GM23338 (cell line): ENCODE measurements at regions not wholly inside any gene's neighbourhood (a gene's known extent, or its start where the extent isn't known, plus 50 kb on each side); places are given as distances from the start of the nearest gene placed in this dataset.

ENCODE experiments used
- ATAC-seq: fragments of 200-7000 bp; cut with Tn5 transposase; 3 replicates; pipeline ENCODE4 v1.9.1; 2020
- DNase-seq: peaks from one replicate; pipeline ENCODE4 v3.0.0-alpha.2; 2015; ENCODE audit warnings: low spot score
- H2AFZ ChIP-seq: fragments of 200-600 bp; sonication (generic); 2 replicates; pipeline ENCODE4 v1.8.0; 2016; ENCODE audit warnings: antibody characterized with exemption, mild to moderate bottlenecking, moderate library complexity
- H3F3A ChIP-seq: fragments of 200-600 bp; sonication (generic); replicated peaks from 2 replicates; pipeline ENCODE4 v1.8.0; 2017; ENCODE audit warnings: antibody characterized with exemption, mixed run types, low read depth
- H3K27ac ChIP-seq: fragments of 200-600 bp; sonication (generic); 2 replicates; pipeline ENCODE4 v1.6.1; 2016; ENCODE audit warnings: low read depth
- H3K27me3 ChIP-seq: fragments of 200-600 bp; sonication (generic); 2 replicates; pipeline ENCODE4 v1.8.0; 2016; ENCODE audit warnings: mild to moderate bottlenecking, mixed run types, moderate library complexity; ENCODE audit not compliant: insufficient read depth
- H3K36me3 ChIP-seq: fragments of 200-600 bp; sonication (generic); 2 replicates; pipeline ENCODE4 v1.8.0; 2016; ENCODE audit warnings: mild to moderate bottlenecking; ENCODE audit not compliant: insufficient read depth
- H3K4me1 ChIP-seq: fragments of 200-600 bp; sonication (generic); 2 replicates; pipeline ENCODE4 v1.8.0; 2016; ENCODE audit warnings: mild to moderate bottlenecking, moderate library complexity; ENCODE audit not compliant: insufficient read depth
- H3K4me2 ChIP-seq: fragments of 200-600 bp; sonication (generic); 2 replicates; pipeline ENCODE4 v1.7.1; 2017; ENCODE audit warnings: mixed run types
- H3K4me3 ChIP-seq: fragments of 200-600 bp; sonication (generic); 2 replicates; pipeline ENCODE4 v1.6.1; 2016; ENCODE audit warnings: mixed run types
- H3K79me2 ChIP-seq: fragments of 200-600 bp; sonication (generic); replicated peaks from 2 replicates; pipeline ENCODE4 v1.8.0; 2017; ENCODE audit warnings: mild to moderate bottlenecking; ENCODE audit not compliant: insufficient read depth
- H3K9me2 ChIP-seq: fragments of 200-600 bp; sonication (generic); 2 replicates; pipeline ENCODE4 v1.8.0; 2017; ENCODE audit not compliant: insufficient read depth
- H4K20me1 ChIP-seq: fragments of 200-600 bp; sonication (generic); replicated peaks from 2 replicates; pipeline ENCODE4 v1.8.0; 2017; ENCODE audit warnings: mild to moderate bottlenecking; ENCODE audit not compliant: insufficient read depth
- H3K27ac Mint-ChIP-seq: 2 replicates; pipeline ENCODE4 v1.8.0; 2020; ENCODE audit warnings: inconsistent platforms, mild to moderate bottlenecking, moderate library complexity, mixed read lengths
- H3K27me3 Mint-ChIP-seq: 3 replicates; pipeline ENCODE4 v1.8.0; 2022; ENCODE audit warnings: low read depth, mild to moderate bottlenecking, moderate library complexity, mixed read lengths, inconsistent platforms; ENCODE audit not compliant: insufficient read depth, poor library complexity
- H3K36me3 Mint-ChIP-seq: 3 replicates; pipeline ENCODE4 v1.8.0; 2021; ENCODE audit warnings: low read depth, mild to moderate bottlenecking, inconsistent platforms, moderate library complexity, mixed read lengths
- H3K4me1 Mint-ChIP-seq: 3 replicates; pipeline ENCODE4 v1.8.0; 2020; ENCODE audit warnings: mild to moderate bottlenecking, inconsistent platforms, mixed read lengths
- H3K4me3 Mint-ChIP-seq: 3 replicates; pipeline ENCODE4 v1.8.0; 2021; ENCODE audit warnings: moderate library complexity, mild to moderate bottlenecking, inconsistent platforms, mixed read lengths
- H3K9me3 Mint-ChIP-seq: 3 replicates; pipeline ENCODE4 v1.8.0; 2020; ENCODE audit warnings: moderate library complexity, mild to moderate bottlenecking, inconsistent platforms, mixed read lengths
- CREB1 ChIP-seq: fragments of 250-450 bp; sonication (Bioruptor Pico); IDR thresholded peaks from 2 replicates; pipeline ENCODE4 v1.5.0; 2020; ENCODE audit warnings: low read depth, mild to moderate bottlenecking, moderate library complexity
- CTCF ChIP-seq, 2 experiments: fragments of 200-600 bp in 1 of 2; sonication (generic) in 1 of 2; conservative IDR thresholded peaks; 2 replicates each; pipeline versions ENCODE4 v1.5.1 to v1.6.1; 2016 to 2017; ENCODE audit warnings: antibody characterized with exemption in 2 of 2, low read depth in 2 of 2, mild to moderate bottlenecking in 2 of 2, moderate library complexity in 1 of 2
- ETS1 ChIP-seq: IDR thresholded peaks from 2 replicates; pipeline ENCODE4 v1.6.1; 2016; ENCODE audit warnings: antibody characterized with exemption
- EZH2 ChIP-seq: fragments of 200-600 bp; sonication (generic); IDR thresholded peaks from one replicate; pipeline ENCODE4 v1.8.0; 2017; ENCODE audit warnings: antibody characterized with exemption, mild to moderate bottlenecking, low read depth; ENCODE audit not compliant: unreplicated experiment
- EZH2phosphoT487 ChIP-seq: fragments of 200-600 bp; sonication (generic); IDR thresholded peaks from one replicate; pipeline ENCODE4 v1.8.1; 2018; ENCODE audit warnings: antibody characterized with exemption; ENCODE audit not compliant: unreplicated experiment
- JUNB ChIP-seq: IDR thresholded peaks from one replicate; pipeline ENCODE4 v1.6.1; 2016; ENCODE audit warnings: antibody characterized with exemption; ENCODE audit not compliant: unreplicated experiment
- NANOG ChIP-seq: IDR thresholded peaks from 2 replicates; pipeline ENCODE4 v1.6.1; 2016; ENCODE audit warnings: antibody characterized with exemption, borderline replicate concordance
- POLR2AphosphoS5 ChIP-seq: IDR thresholded peaks from 2 replicates; pipeline ENCODE4 v1.6.1; 2016; ENCODE audit warnings: antibody characterized with exemption, low read depth
- REST ChIP-seq: IDR thresholded peaks from one replicate; pipeline ENCODE4 v1.6.1; 2018; ENCODE audit warnings: antibody characterized with exemption; ENCODE audit not compliant: unreplicated experiment
- STAT1 ChIP-seq: IDR thresholded peaks from one replicate; pipeline ENCODE4 v1.6.1; 2016; ENCODE audit warnings: antibody characterized with exemption; ENCODE audit not compliant: unreplicated experiment
- ZNF114 ChIP-seq: fragments of 250-450 bp; sonication (Bioruptor Pico); IDR thresholded peaks from 2 replicates; pipeline ENCODE4 v1.5.0; 2020; ENCODE audit warnings: mild to moderate bottlenecking, moderate library complexity
- ZNF331 ChIP-seq: fragments of 250-450 bp; sonication (Bioruptor Pico); IDR thresholded peaks from 2 replicates; pipeline ENCODE4 v1.5.0; 2020; ENCODE audit warnings: low read depth, mild to moderate bottlenecking, moderate library complexity
- ZNF462 ChIP-seq: fragments of 250-450 bp; sonication (Bioruptor Pico); IDR thresholded peaks from 2 replicates; pipeline ENCODE4 v1.5.0; 2020; ENCODE audit warnings: mild to moderate bottlenecking, moderate library complexity

- no peak overlapping the region for H2AFZ ChIP-seq
- H3K9me2 ChIP-seq, result 0 out of 2 replicates have a peak, but pooled peaks cover 5% of the 10 kb centered on the region
- no peaks in the 10 kb centered on the region; the same call in 2 of the 3 replicates for H3K9me3 Mint-ChIP-seq
- no peaks in the 10 kb centered on the region for H3K36me3 ChIP-seq
- no peak overlapping the region for H3K4me2 ChIP-seq
- no peak overlapping the region for H3K27ac ChIP-seq
- no peak overlapping the region for H3K4me3 ChIP-seq
- peaks cover 9% of the 10 kb centered on the region for H3K4me1 Mint-ChIP-seq
- ATAC-seq, result no peak
- no peak overlapping the region for H3K27ac Mint-ChIP-seq
- no peaks in the 10 kb centered on the region for H3K36me3 Mint-ChIP-seq
- H3F3A ChIP-seq, result no peaks in the 10 kb centered on the region
- no peak for DNase-seq
- H4K20me1 ChIP-seq, result no peaks in the 10 kb centered on the region
- H3K27me3 ChIP-seq, result no peaks in the 10 kb centered on the region
- no peaks in the 10 kb centered on the region for H3K27me3 Mint-ChIP-seq
- no peaks in the 10 kb centered on the region for H3K79me2 ChIP-seq
- H3K4me3 Mint-ChIP-seq, result no peak overlapping the region
- H3K4me1 ChIP-seq, result 0 out of 2 replicates have a peak, but pooled peaks cover 8% of the 10 kb centered on the region
- TF ChIP-seq JUNB (no peak), ZNF114 (CRISPR knock-in tag) (no peak), ZNF331 (CRISPR knock-in tag) (no peak), CREB1 (no peak), ZNF462 (CRISPR knock-in tag) (no peak), EZH2 (no peak), POLR2AphosphoS5 (no peak), ETS1 (no peak), EZH2phosphoT487 (no peak), STAT1 (no peak), REST (no peak), NANOG (no peak), CTCF (conservative IDR thresholded peaks at IDR 0.05; ENCODE audit: low read depth in 2 of 2) (no peak)
Observed at GRCh38 chr16:64136314-64136713, 985.5 kb downstream of the CDH11 start.
